Stomach (tissue), 8 donors: ENCODE measurements at regions not wholly inside any gene's neighbourhood (a gene's known extent, or its start where the extent isn't known, plus 50 kb on each side); places are given as distances from the start of the nearest gene placed in this dataset.
"Not testable (repeated sequence)": the region's sequence is repeated elsewhere in the genome, so short reads cannot be mapped to it uniquely, and the experiment has no call there.

Source experiments
- DNase-seq, 2 donors: peaks; one replicate each; pipeline versions ENCODE4 v3.0.0 to v3.0.0-alpha.2; 2013 to 2019
- H3K27ac ChIP-seq, 5 donors: fragments of 200-600 bp in 4 of 5; sonication (generic) in 4 of 5; one replicate each; pipeline ENCODE4 v1.5.1; 2013 to 2019; ENCODE audit warnings: mild to moderate bottlenecking in 1 of 5, moderate library complexity in 1 of 5
- H3K27me3 ChIP-seq, 3 donors: fragments of 200-600 bp; sonication (generic); one replicate each; pipeline ENCODE4 v1.5.1; 2017 to 2019; ENCODE audit warnings: mixed run types in 1 of 3
- H3K36me3 ChIP-seq, 4 donors: fragments of 200-600 bp; sonication (generic); 1 replicate in 3 of 4; 2 replicates in 1 of 4; pipeline ENCODE4 v1.5.1; 2016 to 2019
- H3K4me1 ChIP-seq, 4 donors: fragments of 200-600 bp; sonication (generic); one replicate each; pipeline ENCODE4 v1.5.1; 2016 to 2019
- H3K4me3 ChIP-seq, 4 donors: fragments of 200-600 bp; sonication (generic) in 3 of 4; one replicate each; pipeline ENCODE4 v1.5.1; 2016 to 2019; ENCODE audit warnings: mild to moderate bottlenecking in 1 of 4
- H3K9me3 ChIP-seq, 4 donors: fragments of 200-600 bp; sonication (generic); one replicate each; pipeline ENCODE4 v1.5.1; 2016 to 2019
- CTCF ChIP-seq, 7 experiments: fragments of 450-650 bp in 4 of 7; fragments of 200-600 bp in 3 of 7; sonication (generic) in 3 of 7; IDR thresholded peaks; one replicate each; pipeline ENCODE4 v1.5.1; 2016 to 2019; ENCODE audit warnings: antibody characterized with exemption in 7 of 7, control low read depth in 2 of 7, mild to moderate bottlenecking in 1 of 7
- EP300 ChIP-seq: sonication (generic); formaldehyde crosslinking; IDR thresholded peaks from one replicate; pipeline ENCODE4 v1.6.1; 2017; ENCODE audit warnings: antibody characterized with exemption
- POLR2A ChIP-seq, 4 donors: fragments of 450-650 bp; IDR thresholded peaks; one replicate each; pipeline ENCODE4 v1.6.1; 2016; ENCODE audit warnings: antibody characterized with exemption in 4 of 4, control low read depth in 2 of 4, mild to moderate bottlenecking in 1 of 4, moderate library complexity in 1 of 4
- POLR2AphosphoS5 ChIP-seq, 3 donors: sonication (generic); formaldehyde crosslinking; IDR thresholded peaks; one replicate each; pipeline ENCODE4 v1.6.1; 2016; ENCODE audit warnings: antibody characterized with exemption in 3 of 3
- WGBS, 5 donors: extraction: QIAGEN DNeasy Blood & Tissue Kit in 3 of 5; methylation state at CpG; one replicate each; pipeline versions ENCODE4 v1.1.5 to v1.1.7; 2013 to 2018; 5-methylcytosine and 5-hydroxymethylcytosine counted together
- intact Hi-C: fragments of 100-400 bp; cut with DNase I; formaldehyde crosslinking; loops from one replicate; pipeline ENCODE4 v1.15.1; 2023; ENCODE audit warnings: low total_unique reads
- donor health status: healthy with polysubstance abuse.
- donor health status: Bipolar disorder and iron deficiency.
- donor health status: healthy.

GRCh38 chr5:159807586-159807985, 108.7 kb upstream of the ADRA1B start:
- TF ChIP-seq POLR2A (IDR thresholded peaks at IDR 0.05) = no peak
- no peak for TF ChIP-seq EP300
- no peak for TF ChIP-seq CTCF (IDR thresholded peaks at IDR 0.05)
- no peak for TF ChIP-seq POLR2AphosphoS5 (IDR thresholded peaks at IDR 0.05)

GRCh38 chr5:159811712-159812111, 104.6 kb upstream of the ADRA1B start:
- 75 to 100% (median 86%) methylated on average over 2 of the region's 2 CpGs for WGBS, 5 donors
- Histone ChIP-seq H3K27me3 (no peaks in the 10 kb centered on the region), H3K27ac (no peak overlapping the region), H3K9me3 (peaks cover 0 to 6% (median 0%) of the 10 kb centered on the region in 4 donors), H3K4me3 (no peak overlapping the region), H3K36me3 (no peaks in the 10 kb centered on the region), H3K4me1 (peaks cover 0 to 8% (median 0%) of the 10 kb centered on the region in 4 donors)
- DNase-seq = no peak
- intact Hi-C loops = no loop called here
- TF ChIP-seq CTCF (IDR thresholded peaks at IDR 0.05) (no peak), EP300 (no peak), POLR2AphosphoS5 (IDR thresholded peaks at IDR 0.05) (no peak), POLR2A (IDR thresholded peaks at IDR 0.05) (no peak)

More at GRCh38 chr5:159807586-159807985, 108.7 kb upstream of the ADRA1B start:
- no peak overlapping the region for H3K4me3 ChIP-seq
- no peak for DNase-seq
- intact Hi-C loops = no loop called here
- no peaks in the 10 kb centered on the region for H3K27me3 ChIP-seq
- no peaks in the 10 kb centered on the region for H3K4me1 ChIP-seq
- H3K36me3 ChIP-seq = no peaks in the 10 kb centered on the region
- 75 to 87% (median 83%) methylated on average over 2 of the region's 2 CpGs for WGBS, 5 donors
- no peak overlapping the region for H3K27ac ChIP-seq
- peaks cover 0 to 6% (median 0%) of the 10 kb centered on the region in 4 donors for H3K9me3 ChIP-seq

GRCh38 chr5:159812759-159813158, 103.5 kb upstream of the ADRA1B start:
- H3K9me3 ChIP-seq, H3K36me3 ChIP-seq, DNase-seq, H3K27ac ChIP-seq, intact Hi-C loops, H3K27me3 ChIP-seq, H3K4me3 ChIP-seq: not testable (repeated sequence)
- WGBS, 5 donors = 89 to 98% (median 95%) methylated on average over 3 of the region's 3 CpGs
- H3K4me1 ChIP-seq = peaks cover 0 to 17% (median 5%) of the 10 kb centered on the region in 4 donors

- intact Hi-C loops = no loop called here
- TF ChIP-seq EP300 = no peak
- TF ChIP-seq POLR2AphosphoS5 (IDR thresholded peaks at IDR 0.05) = no peak
- no peak for TF ChIP-seq POLR2A (IDR thresholded peaks at IDR 0.05)
- H3K9me3 ChIP-seq = no peaks in the 10 kb centered on the region
- no peak for DNase-seq
- no peaks in the 10 kb centered on the region for H3K27me3 ChIP-seq
- H3K36me3 ChIP-seq = no peaks in the 10 kb centered on the region
- 69 to 90% (median 85%) methylated on average over 3 of the region's 3 CpGs for WGBS, 5 donors
- no peak overlapping the region for H3K4me3 ChIP-seq
- H3K4me1 ChIP-seq = peaks cover 0 to 19% (median 6%) of the 10 kb centered on the region in 4 donors
- H3K27ac ChIP-seq = no peak overlapping the region
These were observed 102.1 kb upstream of the ADRA1B start for GRCh38 chr5:159814222-159814621.

- H3K4me1 ChIP-seq = peaks cover 0 to 24% (median 8%) of the 10 kb centered on the region in 4 donors
- H3K27ac ChIP-seq = peak overlapping the region in 1 of 5 donors; percentile 47
- intact Hi-C loops = no loop called here
- DNase-seq = no peak
- TF ChIP-seq CTCF (IDR thresholded peaks at IDR 0.05) (no peak), EP300 (no peak), POLR2A (IDR thresholded peaks at IDR 0.05) (no peak), POLR2AphosphoS5 (IDR thresholded peaks at IDR 0.05) (no peak)
- H3K36me3 ChIP-seq = no peaks in the 10 kb centered on the region
- no peaks in the 10 kb centered on the region for H3K9me3 ChIP-seq
- H3K27me3 ChIP-seq = no peaks in the 10 kb centered on the region
- H3K4me3 ChIP-seq = no peak overlapping the region
- WGBS, 5 donors = 73 to 92% (median 87%) methylated on average over 4 of the region's 4 CpGs
These were observed 101.3 kb upstream of the ADRA1B start for GRCh38 chr5:159814805-159815585.
